ENCODE measurements at regions not wholly inside any gene's neighbourhood (a gene's known extent, or its start where the extent isn't known, plus 50 kb on each side); places are given as distances from the start of the nearest gene placed in this dataset.

GRCh38 chr2:63667132-63667700, 78.5 kb downstream of the MDH1 start:
- TF ChIP-seq EZH2 (IDR thresholded peaks at IDR 0.05; ENCODE audit: borderline replicate concordance, insufficient read depth, low read length, poor library complexity, severe bottlenecking) (no peak), CTCF (IDR thresholded peaks at IDR 0.05; ENCODE audit: poor library complexity, severe bottlenecking) (no peak), REST (IDR thresholded peaks at IDR 0.05; ENCODE audit: borderline replicate concordance) (no peak), RAD21 (conservative IDR thresholded peaks at IDR 0.05) (no peak), TAF1 (IDR thresholded peaks at IDR 0.05; ENCODE audit: low read depth) (no peak)

All from neural cell (in vitro differentiated cells).